Stimulated activated CD4-positive, alpha-beta T cell treated with anti-CD3 and anti-CD28 coated beads, Interleukin-15, amount 100 ng/mL, for 48 hours (primary cell): ENCODE measurements at regions not wholly inside any gene's neighbourhood (a gene's known extent, or its start where the extent isn't known, plus 50 kb on each side); places are given as distances from the start of the nearest gene placed in this dataset.

Experiments used
- DNase-seq, 2 donors: peaks; one replicate each; pipeline ENCODE4 v3.0.0-alpha.2; 2020; ENCODE audit warnings: low read depth in 2 of 2

GRCh38 chr10:44030738-44031137 lies 354.2 kb downstream of the CXCL12 start:
- no peak for DNase-seq

GRCh38 chr10:44030132-44030531 lies 354.8 kb downstream of the CXCL12 start:
- DNase-seq, result peak in 1 of 2 donors; percentile 14

GRCh38 chr10:44028384-44029137 lies 356.3 kb downstream of the CXCL12 start:
- no peak for DNase-seq

- DNase-seq, result no peak
Observed at GRCh38 chr10:44024356-44025116, 360.4 kb downstream of the CXCL12 start.

- no peak for DNase-seq
Observed at GRCh38 chr10:44023517-44023916, 361.4 kb downstream of the CXCL12 start.

GRCh38 chr10:44022203-44022602 lies 362.7 kb downstream of the CXCL12 start:
- DNase-seq, result no peak

GRCh38 chr10:44020322-44021111 lies 364.4 kb downstream of the CXCL12 start:
- DNase-seq, result no peak

GRCh38 chr10:44017483-44018145 lies 367.3 kb downstream of the CXCL12 start:
- DNase-seq, result no peak

GRCh38 chr10:44016589-44017482 lies 368.1 kb downstream of the CXCL12 start:
- no peak for DNase-seq

- no peak for DNase-seq
Observed at GRCh38 chr10:44015702-44016500, 367.2 kb upstream of the ZNF32 start.

- no peak for DNase-seq
Observed at GRCh38 chr10:44014644-44015250, 366.1 kb upstream of the ZNF32 start.

GRCh38 chr10:44013981-44014380 lies 365.3 kb upstream of the ZNF32 start:
- no peak for DNase-seq

- DNase-seq, result no peak
Observed at GRCh38 chr10:44012921-44013320, 364.2 kb upstream of the ZNF32 start.

- no peak for DNase-seq
Observed at GRCh38 chr10:44011603-44011981, 362.9 kb upstream of the ZNF32 start.

- DNase-seq, result peak; percentile 4
Observed at GRCh38 chr10:44010873-44011602, 362.4 kb upstream of the ZNF32 start.

GRCh38 chr10:44009891-44010632 lies 361.4 kb upstream of the ZNF32 start:
- DNase-seq, result no peak

GRCh38 chr10:44008917-44009709 lies 360.4 kb upstream of the ZNF32 start:
- no peak for DNase-seq
